Natural killer cell (primary cell): ENCODE measurements at regions not wholly inside any gene's neighbourhood (a gene's known extent, or its start where the extent isn't known, plus 50 kb on each side); places are given as distances from the start of the nearest gene placed in this dataset.

Source experiments
- ATAC-seq, 3 donors: fragments of 150-1000 bp in 2 of 3; fragments of 200-7000 bp in 1 of 3; cut with Tn5 transposase; 1 replicate in 1 of 3; 2 replicates in 2 of 3; pipeline ENCODE4 v1.10.0; 2021; ENCODE audit warnings: mild to moderate bottlenecking in 2 of 3, moderate library complexity in 2 of 3
- DNase-seq, 2 donors: peaks; one replicate each; pipeline versions ENCODE4 v3.0.0 to v3.0.0-alpha.2; 2013 to 2021; ENCODE audit warnings: mixed read lengths in 1 of 2
- H3K27ac ChIP-seq: one replicate; pipeline ENCODE4 v1.5.1; 2013; ENCODE audit warnings: mild to moderate bottlenecking, low read length
- H3K27me3 ChIP-seq: one replicate; pipeline ENCODE4 v1.6.1; 2013; ENCODE audit warnings: low read length; ENCODE audit not compliant: control insufficient read depth, insufficient read depth
- H3K36me3 ChIP-seq: one replicate; pipeline ENCODE4 v1.6.1; 2013; ENCODE audit warnings: low read length; ENCODE audit not compliant: control insufficient read depth, insufficient read depth
- H3K4me1 ChIP-seq: one replicate; pipeline ENCODE4 v1.6.1; 2013; ENCODE audit warnings: low read length; ENCODE audit not compliant: control insufficient read depth, insufficient read depth
- H3K4me3 ChIP-seq: one replicate; pipeline ENCODE4 v1.5.1; 2013; ENCODE audit warnings: low read length
- H3K9me3 ChIP-seq: one replicate; pipeline ENCODE4 v1.6.1; 2013; ENCODE audit warnings: low read length; ENCODE audit not compliant: control insufficient read depth, insufficient read depth
- H3K27ac Mint-ChIP-seq, 2 donors: one replicate each; pipeline ENCODE4 v1.8.0; 2022; ENCODE audit warnings: mild to moderate bottlenecking in 2 of 2, mixed read lengths in 2 of 2, moderate library complexity in 1 of 2
- H3K27me3 Mint-ChIP-seq, 2 donors: one replicate each; pipeline ENCODE4 v1.8.0; 2022; ENCODE audit warnings: low read depth in 2 of 2, mixed read lengths in 2 of 2
- H3K36me3 Mint-ChIP-seq: one replicate; pipeline ENCODE4 v1.8.0; 2022; ENCODE audit warnings: mixed read lengths
- H3K4me1 Mint-ChIP-seq, 2 donors: one replicate each; pipeline ENCODE4 v1.8.0; 2022; ENCODE audit warnings: mixed read lengths in 2 of 2
- H3K4me3 Mint-ChIP-seq: one replicate; pipeline ENCODE4 v1.8.0; 2022; ENCODE audit warnings: mild to moderate bottlenecking, moderate library complexity, mixed read lengths
- H3K9me3 Mint-ChIP-seq, 2 donors: one replicate each; pipeline ENCODE4 v1.8.0; 2022; ENCODE audit warnings: mixed read lengths in 2 of 2
- CTCF ChIP-seq: fragments of 200-600 bp; IDR thresholded peaks from one replicate; pipeline ENCODE4 v1.8.0; 2022; ENCODE audit warnings: antibody characterized with exemption
- WGBS: methylation state at CpG from one replicate; pipeline ENCODE4 v1.1.7; 2013; ENCODE audit warnings: missing lambda C conversion rate; ENCODE audit not compliant: insufficient coverage; 5-methylcytosine and 5-hydroxymethylcytosine counted together
- intact Hi-C: fragments of 100-400 bp; cut with micrococcal nuclease; formaldehyde crosslinking; loops from one replicate; pipeline ENCODE4 v1.14.2; 2022

GRCh38 chr5:18686253-18686652 is 1052.0 kb downstream of the TAF11L14 start:
- DNase-seq (no peak), ATAC-seq (no peak)
- H3K9me3 ChIP-seq, result no peaks in the 10 kb centered on the region
- H3K27me3 Mint-ChIP-seq, result peaks cover 0 to 3% of the 10 kb centered on the region in 2 donors
- no peak overlapping the region for H3K27ac Mint-ChIP-seq
- 99% methylated on average over 3 of the region's 3 CpGs for WGBS
- H3K4me1 ChIP-seq, result no peaks in the 10 kb centered on the region
- TF ChIP-seq CTCF, result no peak
- H3K36me3 ChIP-seq, result no peaks in the 10 kb centered on the region
- no peak overlapping the region for H3K4me3 Mint-ChIP-seq
- H3K4me1 Mint-ChIP-seq, result no peaks in the 10 kb centered on the region
- no peak overlapping the region for H3K4me3 ChIP-seq
- intact Hi-C loops, result no loop called here
- no peak overlapping the region for H3K27ac ChIP-seq
- H3K36me3 Mint-ChIP-seq, result no peaks in the 10 kb centered on the region
- H3K9me3 Mint-ChIP-seq, result peaks cover 0 to 3% of the 10 kb centered on the region in 2 donors
- no peaks in the 10 kb centered on the region for H3K27me3 ChIP-seq

GRCh38 chr5:18687429-18687828 is 1053.2 kb downstream of the TAF11L14 start:
- intact Hi-C loops, result no loop called here
- no peak overlapping the region for H3K4me3 ChIP-seq
- 94% methylated on average over 1 of the region's 2 CpGs for WGBS

GRCh38 chr5:18699681-18700080 is 1065.4 kb downstream of the TAF11L14 start:
- intact Hi-C loops, result no loop called here
- DNase-seq (no peak), ATAC-seq (no peak)
- no peaks in the 10 kb centered on the region for H3K9me3 ChIP-seq
- Mint-ChIP-seq H3K4me3 (no peak overlapping the region), H3K4me1 (peaks cover 12 to 13% of the 10 kb centered on the region in 2 donors), H3K36me3 (no peaks in the 10 kb centered on the region), H3K9me3 (no peaks in the 10 kb centered on the region), H3K27me3 (no peaks in the 10 kb centered on the region), H3K27ac (peak overlapping the region; percentile 38 to 86)
- no peak overlapping the region for H3K27ac ChIP-seq
- no peak overlapping the region for H3K4me3 ChIP-seq
- H3K4me1 ChIP-seq, result peaks cover 8% of the 10 kb centered on the region
- 100% methylated on average over 1 of the region's 1 CpG for WGBS
- H3K36me3 ChIP-seq, result no peaks in the 10 kb centered on the region
- H3K27me3 ChIP-seq, result no peaks in the 10 kb centered on the region
- no peak for TF ChIP-seq CTCF

More at GRCh38 chr5:18687429-18687828, 1053.2 kb downstream of the TAF11L14 start:
- Histone ChIP-seq H3K36me3 (no peaks in the 10 kb centered on the region), H3K27ac (no peak overlapping the region), H3K4me1 (no peaks in the 10 kb centered on the region), H3K9me3 (no peaks in the 10 kb centered on the region), H3K27me3 (no peaks in the 10 kb centered on the region)
- TF ChIP-seq CTCF, result no peak
- Mint-ChIP-seq H3K4me1 (no peaks in the 10 kb centered on the region), H3K4me3 (no peak overlapping the region), H3K36me3 (no peaks in the 10 kb centered on the region), H3K27ac (no peak overlapping the region), H3K9me3 (peaks cover 0 to 3% of the 10 kb centered on the region in 2 donors), H3K27me3 (peaks cover 0 to 3% of the 10 kb centered on the region in 2 donors)
- no peak for DNase-seq
- ATAC-seq, result no peak

- intact Hi-C loops, result no loop called here
- Histone ChIP-seq H3K9me3 (no peaks in the 10 kb centered on the region), H3K4me3 (no peak overlapping the region), H3K27me3 (no peaks in the 10 kb centered on the region), H3K4me1 (peaks cover 8% of the 10 kb centered on the region), H3K27ac (no peak overlapping the region), H3K36me3 (no peaks in the 10 kb centered on the region)
- Mint-ChIP-seq H3K9me3 (no peaks in the 10 kb centered on the region), H3K27me3 (no peaks in the 10 kb centered on the region), H3K27ac (no peak overlapping the region), H3K4me1 (peaks cover 8 to 15% of the 10 kb centered on the region in 2 donors), H3K4me3 (no peak overlapping the region), H3K36me3 (no peaks in the 10 kb centered on the region)
- no peak for TF ChIP-seq CTCF
- no peak for ATAC-seq
- WGBS, result no CpG with 5 or more reads among the region's 1 CpG
- no peak for DNase-seq
These were observed 1068.6 kb downstream of the TAF11L14 start for GRCh38 chr5:18702821-18703220.
